ENCODE measurements at regions not wholly inside any gene's neighbourhood (a gene's known extent, or its start where the extent isn't known, plus 50 kb on each side); places are given as distances from the start of the nearest gene placed in this dataset.

- Histone ChIP-seq H3K4me3 (replicated peaks; ENCODE audit: insufficient read depth, low read length) (no peak overlapping the region), H3K27me3 (ENCODE audit: insufficient read depth, poor library complexity, severe bottlenecking) (no peaks in the 10 kb centered on the region)
These were observed 371.1 kb downstream of the FBXO8 start for GRCh38 chr4:173912384-173912783.

GRCh38 chr4:173910891-173911290 lies 372.6 kb downstream of the FBXO8 start:
- peak; percentile 19; the same call in 1 of the 2 replicates for TF ChIP-seq SPI1 (IDR thresholded peaks at IDR 0.05; ENCODE audit: borderline replicate concordance, low read depth)
- no peak for TF ChIP-seq REST (IDR thresholded peaks at IDR 0.05; ENCODE audit: insufficient replicate concordance, low read depth)
- no peak for TF ChIP-seq GABPA (IDR thresholded peaks at IDR 0.05; ENCODE audit: low read depth)
- no peak for TF ChIP-seq POLR2AphosphoS5 (IDR thresholded peaks at IDR 0.05; ENCODE audit: low read depth)
- no peak for TF ChIP-seq CTCF (IDR thresholded peaks at IDR 0.05; ENCODE audit: insufficient read depth, low read length)
- Histone ChIP-seq H3K4me3 (replicated peaks; ENCODE audit: insufficient read depth, low read length) (no peak overlapping the region), H3K27me3 (ENCODE audit: insufficient read depth, poor library complexity, severe bottlenecking) (no peaks in the 10 kb centered on the region), H3K27ac (replicated peaks) (no peak overlapping the region; the same call in 1 of the 2 replicates)
- peak; percentile 12 to 89 for DNase-seq (ENCODE audit: low read depth in 1 of 2, low spot score in 1 of 2)

More at GRCh38 chr4:173912384-173912783, 371.1 kb downstream of the FBXO8 start:
- no peak for TF ChIP-seq REST (IDR thresholded peaks at IDR 0.05; ENCODE audit: insufficient replicate concordance, low read depth)
- TF ChIP-seq SPI1 (IDR thresholded peaks at IDR 0.05; ENCODE audit: borderline replicate concordance, low read depth): no peak
- TF ChIP-seq CTCF (IDR thresholded peaks at IDR 0.05; ENCODE audit: insufficient read depth, low read length): no peak
- no peak for TF ChIP-seq GABPA (IDR thresholded peaks at IDR 0.05; ENCODE audit: low read depth)
- no peak for TF ChIP-seq POLR2AphosphoS5 (IDR thresholded peaks at IDR 0.05; ENCODE audit: low read depth)
- DNase-seq (ENCODE audit: low read depth in 1 of 2, low spot score in 1 of 2): no peak
- no peak overlapping the region for H3K27ac ChIP-seq (replicated peaks)

- Histone ChIP-seq H3K27me3 (ENCODE audit: insufficient read depth, poor library complexity, severe bottlenecking) (no peaks in the 10 kb centered on the region), H3K4me3 (replicated peaks; ENCODE audit: insufficient read depth, low read length) (no peak overlapping the region), H3K27ac (replicated peaks) (peak overlapping the region; percentile 40; the same call in 1 of the 2 replicates)
- TF ChIP-seq REST (IDR thresholded peaks at IDR 0.05; ENCODE audit: insufficient replicate concordance, low read depth) (no peak), SPI1 (IDR thresholded peaks at IDR 0.05; ENCODE audit: borderline replicate concordance, low read depth) (peak; percentile 100), POLR2AphosphoS5 (IDR thresholded peaks at IDR 0.05; ENCODE audit: low read depth) (no peak), CTCF (IDR thresholded peaks at IDR 0.05; ENCODE audit: insufficient read depth, low read length) (no peak), GABPA (IDR thresholded peaks at IDR 0.05; ENCODE audit: low read depth) (no peak)
- peak in 1 of 2 experiments; percentile 4 for DNase-seq (ENCODE audit: low read depth in 1 of 2, low spot score in 1 of 2)
These were observed 374.2 kb downstream of the FBXO8 start for GRCh38 chr4:173909294-173909693.

Data from HL-60 (cell line).